ENCODE measurements at regions not wholly inside any gene's neighbourhood (a gene's known extent, or its start where the extent isn't known, plus 50 kb on each side); places are given as distances from the start of the nearest gene placed in this dataset.

GRCh38 chr22:49241174-49241851 is 586.4 kb downstream of the BRD1 start:
- TF ChIP-seq GATA2 (IDR thresholded peaks at IDR 0.05; ENCODE audit: low read depth, low read length) (no peak), GATA3 (IDR thresholded peaks at IDR 0.05; ENCODE audit: low read depth, low read length) (no peak)
